ENCODE measurements at regions not wholly inside any gene's neighbourhood (a gene's known extent, or its start where the extent isn't known, plus 50 kb on each side); places are given as distances from the start of the nearest gene placed in this dataset.

- H3K27me3 ChIP-seq (ENCODE audit: control insufficient read depth, insufficient read depth, low read length), result no peaks in the 10 kb centered on the region
- H3K9me3 ChIP-seq (ENCODE audit: control insufficient read depth, insufficient read depth, low read length), result no peaks in the 10 kb centered on the region
- no peak overlapping the region for H3K4me3 ChIP-seq (ENCODE audit: low read depth, low read length)
- ChIA-PET CTCF (no interaction called here), POLR2A (no interaction called here)
- DNase-seq (ENCODE audit: low read depth, low spot score), result no peak
- TF ChIP-seq CTCF (IDR thresholded peaks at IDR 0.05; ENCODE audit: low read depth, low read length), result no peak
- H3K27ac ChIP-seq (ENCODE audit: low read depth, low read length), result no peak overlapping the region
These were observed 115.7 kb upstream of the SALL4 start for GRCh38 chr20:51917886-51918535.

GRCh38 chr20:51916244-51916643 is 113.9 kb upstream of the SALL4 start:
- no peak overlapping the region for H3K27ac ChIP-seq (ENCODE audit: low read depth, low read length)
- no peaks in the 10 kb centered on the region for H3K27me3 ChIP-seq (ENCODE audit: control insufficient read depth, insufficient read depth, low read length)
- H3K4me3 ChIP-seq (ENCODE audit: low read depth, low read length), result no peak overlapping the region
- CTCF ChIA-PET, result no interaction called here
- no peak for DNase-seq (ENCODE audit: low read depth, low spot score)
- POLR2A ChIA-PET, result no interaction called here
- no peaks in the 10 kb centered on the region for H3K9me3 ChIP-seq (ENCODE audit: control insufficient read depth, insufficient read depth, low read length)
- no peak for TF ChIP-seq CTCF (IDR thresholded peaks at IDR 0.05; ENCODE audit: low read depth, low read length)

GRCh38 chr20:51914758-51915157 is 112.4 kb upstream of the SALL4 start:
- no peak for DNase-seq (ENCODE audit: low read depth, low spot score)
- no peak for TF ChIP-seq CTCF (IDR thresholded peaks at IDR 0.05; ENCODE audit: low read depth, low read length)
- ChIA-PET POLR2A (no interaction called here), CTCF (no interaction called here)
- Histone ChIP-seq H3K9me3 (ENCODE audit: control insufficient read depth, insufficient read depth, low read length) (no peaks in the 10 kb centered on the region), H3K27me3 (ENCODE audit: control insufficient read depth, insufficient read depth, low read length) (no peaks in the 10 kb centered on the region), H3K27ac (ENCODE audit: low read depth, low read length) (no peak overlapping the region), H3K4me3 (ENCODE audit: low read depth, low read length) (no peak overlapping the region)

- no peak for TF ChIP-seq CTCF (IDR thresholded peaks at IDR 0.05; ENCODE audit: low read depth, low read length)
- H3K4me3 ChIP-seq (ENCODE audit: low read depth, low read length), result no peak overlapping the region
- H3K27ac ChIP-seq (ENCODE audit: low read depth, low read length), result no peak overlapping the region
- ChIA-PET CTCF (no interaction called here), POLR2A (no interaction called here)
- H3K9me3 ChIP-seq (ENCODE audit: control insufficient read depth, insufficient read depth, low read length), result no peaks in the 10 kb centered on the region
- no peak for DNase-seq (ENCODE audit: low read depth, low spot score)
- H3K27me3 ChIP-seq (ENCODE audit: control insufficient read depth, insufficient read depth, low read length), result no peaks in the 10 kb centered on the region
These were observed 108.2 kb upstream of the SALL4 start for GRCh38 chr20:51910321-51911050.

GRCh38 chr20:51906679-51907078 is 104.4 kb upstream of the SALL4 start:
- Histone ChIP-seq H3K9me3 (ENCODE audit: control insufficient read depth, insufficient read depth, low read length) (no peaks in the 10 kb centered on the region), H3K27me3 (ENCODE audit: control insufficient read depth, insufficient read depth, low read length) (no peaks in the 10 kb centered on the region), H3K4me3 (ENCODE audit: low read depth, low read length) (no peak overlapping the region), H3K27ac (ENCODE audit: low read depth, low read length) (no peak overlapping the region)
- TF ChIP-seq CTCF (IDR thresholded peaks at IDR 0.05; ENCODE audit: low read depth, low read length), result no peak
- ChIA-PET POLR2A (no interaction called here), CTCF (interaction anchor here (0.6 kb wide), 1 partner anchor 222 kb away, joined by 5 read pairs; no protein-coding TSS in a partner anchor)
- DNase-seq (ENCODE audit: low read depth, low spot score), result no peak
